Fibroblast of pulmonary artery (primary cell): ENCODE measurements at regions not wholly inside any gene's neighbourhood (a gene's known extent, or its start where the extent isn't known, plus 50 kb on each side); places are given as distances from the start of the nearest gene placed in this dataset.

Source experiments
- DNase-seq: peaks from one replicate; pipeline ENCODE4 v3.0.0-alpha.2; 2010; ENCODE audit warnings: low read depth
- H3K4me3 ChIP-seq: replicated peaks from 2 replicates; pipeline ENCODE4 v1.5.1; 2011; ENCODE audit warnings: low read depth, mild to moderate bottlenecking, control low read depth, low read length, moderate library complexity
- CTCF ChIP-seq: IDR thresholded peaks from 2 replicates; pipeline ENCODE4 v1.5.1; 2011; ENCODE audit warnings: mild to moderate bottlenecking, control low read depth, low read length, inconsistent platforms; ENCODE audit errors: missing control alignments

- DNase-seq, result no peak
- TF ChIP-seq CTCF, result no peak
- no peak overlapping the region for H3K4me3 ChIP-seq
Measured at GRCh38 chr17:70668938-70669778, 499.8 kb downstream of the KCNJ2 start.

GRCh38 chr17:70674061-70674460 is 504.7 kb downstream of the KCNJ2 start:
- no peak for DNase-seq
- H3K4me3 ChIP-seq, result no peak overlapping the region
- no peak for TF ChIP-seq CTCF

- TF ChIP-seq CTCF, result no peak
- no peak overlapping the region for H3K4me3 ChIP-seq
- no peak for DNase-seq
Measured at GRCh38 chr17:70675070-70675590, 505.8 kb downstream of the KCNJ2 start.

- no peak for TF ChIP-seq CTCF
- no peak for DNase-seq
- no peak overlapping the region for H3K4me3 ChIP-seq
Measured at GRCh38 chr17:70677783-70678647, 508.7 kb downstream of the KCNJ2 start.

- no peak for DNase-seq
- H3K4me3 ChIP-seq, result no peak overlapping the region
- TF ChIP-seq CTCF, result no peak
Measured at GRCh38 chr17:70678889-70679288, 509.6 kb downstream of the KCNJ2 start.

- no peak for TF ChIP-seq CTCF
- no peak for DNase-seq
- no peak overlapping the region for H3K4me3 ChIP-seq
Measured at GRCh38 chr17:70683936-70684335, 514.6 kb downstream of the KCNJ2 start.
